ENCODE measurements at regions not wholly inside any gene's neighbourhood (a gene's known extent, or its start where the extent isn't known, plus 50 kb on each side); places are given as distances from the start of the nearest gene placed in this dataset.

- 94% methylated on average over 3 of the region's 4 CpGs for WGBS (ENCODE audit: insufficient coverage)
- Mint-ChIP-seq H3K27me3 (ENCODE audit: low read depth in 3 of 3) (peaks cover 0 to 7% (median 4%) of the 10 kb centered on the region in 3 donors), H3K27ac (no peak overlapping the region), H3K4me3 (no peak overlapping the region), H3K4me1 (peaks cover 40% of the 10 kb centered on the region), H3K36me3 (peaks cover 4 to 7% of the 10 kb centered on the region in 2 donors), H3K9me3 (peaks cover 6 to 19% (median 12%) of the 10 kb centered on the region in 7 donors)
- Histone ChIP-seq H3K4me2 (replicated peaks; ENCODE audit: extremely low read depth, low read length, poor library complexity, severe bottlenecking) (no peak overlapping the region), H3K27me3 (ENCODE audit: control insufficient read depth in 2 of 2, insufficient read depth in 2 of 2, low read length in 2 of 2) (no peaks in the 10 kb centered on the region), H3K4me3 (replicated peaks in 1 of 3; ENCODE audit: low read depth in 2 of 3, low read length in 3 of 3) (no peak overlapping the region), H4K20me1 (ENCODE audit: insufficient read depth, low read length) (no peaks in the 10 kb centered on the region), H3K27ac (ENCODE audit: low read depth in 1 of 2, low read length in 2 of 2) (no peak overlapping the region), H3K9me3 (replicated peaks in 1 of 2; ENCODE audit: control insufficient read depth in 1 of 2, insufficient read depth in 1 of 2, low read length in 2 of 2) (peaks cover 0 to 10% of the 10 kb centered on the region in 2 donors), H3K36me3 (replicated peaks in 1 of 2; ENCODE audit: control insufficient read depth in 1 of 2, insufficient read depth in 2 of 2, low read length in 2 of 2) (no peaks in the 10 kb centered on the region), H3K79me2 (ENCODE audit: insufficient read depth, low read length) (no peaks in the 10 kb centered on the region), H3K4me1 (ENCODE audit: control insufficient read depth in 1 of 2, insufficient read depth in 2 of 2, low read length in 2 of 2) (peaks cover 40 to 43% of the 10 kb centered on the region in 2 donors), H2AFZ (ENCODE audit: insufficient read depth, low read depth, low read length, poor library complexity, severe bottlenecking) (no peak overlapping the region), H3K9ac (ENCODE audit: insufficient read depth, low read length, poor library complexity, severe bottlenecking) (no peak overlapping the region)
- DNase-seq = no peak
- intact Hi-C loops (cut with micrococcal nuclease) = loop anchor here in 1 of 2 donors (10.0 kb wide), 1 partner anchor 61 kb away; no protein-coding TSS in a partner anchor
- no peak for TF ChIP-seq CTCF (IDR thresholded peaks at IDR 0.05)
Observed at GRCh38 chr1:25105836-25106235, 126.5 kb downstream of the SYF2 start.

GRCh38 chr1:25104932-25105561 lies 127.3 kb downstream of the SYF2 start:
- Mint-ChIP-seq H3K36me3 (peaks cover 4 to 7% of the 10 kb centered on the region in 2 donors), H3K27ac (peak overlapping the region in 1 of 7 donors; percentile 3), H3K27me3 (ENCODE audit: low read depth in 3 of 3) (peaks cover 0 to 7% (median 4%) of the 10 kb centered on the region in 3 donors), H3K9me3 (peaks cover 6 to 19% (median 12%) of the 10 kb centered on the region in 7 donors), H3K4me1 (peaks cover 36% of the 10 kb centered on the region), H3K4me3 (no peak overlapping the region)
- TF ChIP-seq CTCF (IDR thresholded peaks at IDR 0.05) = no peak
- Histone ChIP-seq H3K9me3 (replicated peaks in 1 of 2; ENCODE audit: control insufficient read depth in 1 of 2, insufficient read depth in 1 of 2, low read length in 2 of 2) (peaks cover 0 to 10% of the 10 kb centered on the region in 2 donors), H3K27me3 (ENCODE audit: control insufficient read depth in 2 of 2, insufficient read depth in 2 of 2, low read length in 2 of 2) (no peaks in the 10 kb centered on the region), H3K36me3 (replicated peaks in 1 of 2; ENCODE audit: control insufficient read depth in 1 of 2, insufficient read depth in 2 of 2, low read length in 2 of 2) (no peaks in the 10 kb centered on the region), H3K27ac (ENCODE audit: low read depth in 1 of 2, low read length in 2 of 2) (no peak overlapping the region), H3K79me2 (ENCODE audit: insufficient read depth, low read length) (no peaks in the 10 kb centered on the region), H2AFZ (ENCODE audit: insufficient read depth, low read depth, low read length, poor library complexity, severe bottlenecking) (no peak overlapping the region), H3K4me2 (replicated peaks; ENCODE audit: extremely low read depth, low read length, poor library complexity, severe bottlenecking) (no peak overlapping the region), H3K4me3 (replicated peaks in 1 of 3; ENCODE audit: low read depth in 2 of 3, low read length in 3 of 3) (no peak overlapping the region), H3K9ac (ENCODE audit: insufficient read depth, low read length, poor library complexity, severe bottlenecking) (no peak overlapping the region), H4K20me1 (ENCODE audit: insufficient read depth, low read length) (no peaks in the 10 kb centered on the region), H3K4me1 (ENCODE audit: control insufficient read depth in 1 of 2, insufficient read depth in 2 of 2, low read length in 2 of 2) (peaks cover 33 to 37% of the 10 kb centered on the region in 2 donors)
- intact Hi-C loops (cut with micrococcal nuclease) = loop anchor here (5.0 to 10.0 kb wide), 4 partner anchors 60 to 258 kb away; partner anchors contain the start of gene RUNX3 (in 1 of the 2)
- DNase-seq = no peak
- 80% methylated on average over 1 of the region's 1 CpG for WGBS (ENCODE audit: insufficient coverage)
